ENCODE measurements at regions not wholly inside any gene's neighbourhood (a gene's known extent, or its start where the extent isn't known, plus 50 kb on each side); places are given as distances from the start of the nearest gene placed in this dataset.
"Not testable (repeated sequence)": the region's sequence is repeated elsewhere in the genome, so short reads cannot be mapped to it uniquely, and the experiment has no call there.

GRCh38 chr11:13782390-13783075 is 114.1 kb downstream of the FAR1 start:
- H3K9me3 ChIP-seq, result no peaks in the 10 kb centered on the region

DNA sequence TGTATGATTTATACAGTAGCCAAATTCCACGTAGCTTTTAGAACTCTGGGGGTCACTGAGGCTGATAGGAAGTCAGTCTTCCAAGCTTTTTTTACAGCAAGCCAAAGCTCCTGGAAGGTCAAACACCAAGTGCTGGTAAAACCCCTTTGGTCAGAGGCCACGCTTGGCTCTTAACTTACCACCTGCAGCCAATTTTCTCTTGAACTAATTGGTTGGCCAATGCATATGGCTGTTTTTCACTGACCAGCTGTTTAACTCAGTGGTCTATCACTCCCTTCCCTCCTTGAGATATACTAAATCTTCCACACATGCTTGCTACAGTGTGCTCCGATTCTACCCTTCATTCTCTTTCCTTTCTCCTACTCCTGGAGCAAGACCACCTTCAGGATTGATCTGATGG is 116.0 kb downstream of the FAR1 start:
- no peaks in the 10 kb centered on the region for H3K36me3 ChIP-seq
- 74 to 89% (median 83%) methylated on average over 3 of the region's 3 CpGs for WGBS, 5 donors
- no peak for DNase-seq
- H3K4me3 ChIP-seq, result no peak overlapping the region
- no peaks in the 10 kb centered on the region for H3K4me1 ChIP-seq
- no peaks in the 10 kb centered on the region for H3K27me3 ChIP-seq (replicated peaks in 1 of 7)
- intact Hi-C loops (cut with DNase I; ENCODE audit: low total_unique reads), result no loop called here
- no peak for TF ChIP-seq POLR2AphosphoS5 (IDR thresholded peaks at IDR 0.05)
- TF ChIP-seq CTCF (IDR thresholded peaks at IDR 0.05 in 8 of 11, conservative IDR thresholded peaks at IDR 0.05 in 3 of 11), result no peak
- TF ChIP-seq POLR2A (IDR thresholded peaks at IDR 0.05), result no peak
- no peaks in the 10 kb centered on the region for H3K9me3 ChIP-seq
- no peak overlapping the region for H3K27ac ChIP-seq

More at GRCh38 chr11:13782390-13783075, 114.1 kb downstream of the FAR1 start:
- no peaks in the 10 kb centered on the region for H3K36me3 ChIP-seq
- no peak overlapping the region for H3K27ac ChIP-seq
- WGBS, 5 donors, result 67 to 85% (median 75%) methylated on average over 8 of the region's 8 CpGs
- DNase-seq, result no peak
- peaks cover 0 to 4% (median 0%) of the 10 kb centered on the region in 7 donors for H3K27me3 ChIP-seq (replicated peaks in 1 of 7)
- TF ChIP-seq POLR2AphosphoS5 (IDR thresholded peaks at IDR 0.05) (no peak), POLR2A (IDR thresholded peaks at IDR 0.05) (no peak), CTCF (IDR thresholded peaks at IDR 0.05 in 8 of 11, conservative IDR thresholded peaks at IDR 0.05 in 3 of 11) (no peak)
- intact Hi-C loops (cut with DNase I; ENCODE audit: low total_unique reads), result no loop called here
- H3K4me3 ChIP-seq, result no peak overlapping the region
- no peaks in the 10 kb centered on the region for H3K4me1 ChIP-seq

DNA sequence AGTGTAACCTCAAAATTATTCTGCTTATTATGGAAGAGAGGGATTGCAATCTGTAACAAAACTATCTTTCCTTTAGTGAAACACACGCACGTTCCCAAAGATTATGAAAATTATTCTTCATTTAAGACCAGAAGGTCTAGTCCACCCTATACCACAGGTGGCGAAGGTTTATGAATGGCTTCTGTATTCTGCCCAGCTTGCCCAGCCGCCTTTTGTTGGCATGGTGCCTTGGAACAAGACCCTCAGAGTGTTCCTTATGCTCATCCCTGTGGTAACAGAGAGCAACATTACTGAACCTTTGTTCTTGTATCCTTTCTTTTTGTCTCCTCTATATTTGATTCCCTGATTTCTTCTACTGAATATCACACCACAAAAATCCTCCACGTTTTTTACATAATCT is 116.4 kb downstream of the FAR1 start:
- 82 to 94% (median 85%) methylated on average over 5 of the region's 5 CpGs for WGBS, 5 donors
- Histone ChIP-seq H3K36me3 (no peaks in the 10 kb centered on the region), H3K4me1 (no peaks in the 10 kb centered on the region), H3K27ac (no peak overlapping the region), H3K9me3 (no peaks in the 10 kb centered on the region), H3K27me3 (replicated peaks in 1 of 7) (no peaks in the 10 kb centered on the region), H3K4me3 (no peak overlapping the region)
- TF ChIP-seq POLR2A (IDR thresholded peaks at IDR 0.05), result no peak
- no peak for TF ChIP-seq POLR2AphosphoS5 (IDR thresholded peaks at IDR 0.05)
- TF ChIP-seq CTCF (IDR thresholded peaks at IDR 0.05 in 8 of 11, conservative IDR thresholded peaks at IDR 0.05 in 3 of 11), result no peak
- no peak for DNase-seq
- intact Hi-C loops (cut with DNase I; ENCODE audit: low total_unique reads), result no loop called here

GRCh38 chr11:13786688-13787087 is 118.2 kb downstream of the FAR1 start:
- Histone ChIP-seq H3K4me3 (no peak overlapping the region), H3K9me3 (no peaks in the 10 kb centered on the region), H3K27ac (no peak overlapping the region), H3K4me1 (no peaks in the 10 kb centered on the region), H3K36me3 (no peaks in the 10 kb centered on the region), H3K27me3 (replicated peaks in 1 of 7) (no peaks in the 10 kb centered on the region)
- intact Hi-C loops (cut with DNase I; ENCODE audit: low total_unique reads), result no loop called here
- no peak for TF ChIP-seq POLR2A (IDR thresholded peaks at IDR 0.05)
- TF ChIP-seq POLR2AphosphoS5 (IDR thresholded peaks at IDR 0.05), result no peak
- TF ChIP-seq CTCF (IDR thresholded peaks at IDR 0.05 in 8 of 11, conservative IDR thresholded peaks at IDR 0.05 in 3 of 11), result no peak
- DNase-seq, result no peak
- 48 to 65% (median 50%) methylated on average over 3 of the region's 3 CpGs for WGBS, 5 donors

DNA sequence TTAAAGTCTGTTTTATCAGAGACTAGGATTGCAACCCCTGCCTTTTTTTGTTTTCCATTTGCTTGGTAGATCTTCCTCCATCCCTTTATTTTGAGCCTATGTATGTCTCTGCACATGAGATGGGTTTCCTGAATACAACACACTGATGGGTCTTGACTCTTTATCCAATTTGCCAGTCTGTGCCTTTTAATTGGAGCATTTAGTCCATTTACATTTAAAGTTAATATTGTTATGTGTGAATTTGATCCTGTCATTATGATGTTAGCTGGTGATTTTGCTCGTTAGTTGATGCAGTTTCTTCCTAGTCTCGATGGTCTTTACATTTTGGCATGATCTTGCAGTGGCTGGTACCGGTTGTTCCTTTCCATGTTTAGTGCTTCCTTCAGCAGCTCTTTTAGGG is 129.1 kb downstream of the FAR1 start:
- H3K4me3 ChIP-seq; H3K4me1 ChIP-seq; H3K27ac ChIP-seq; intact Hi-C loops (cut with DNase I; ENCODE audit: low total_unique reads); H3K36me3 ChIP-seq; H3K27me3 ChIP-seq (replicated peaks in 1 of 7); DNase-seq: not testable (repeated sequence)
- WGBS, 5 donors, result 83 to 87% (median 85%) methylated on average over 3 of the region's 3 CpGs
- peaks cover 2 to 33% (median 25%) of the 10 kb centered on the region in 8 donors for H3K9me3 ChIP-seq

All from spleen (tissue), 11 donors.